NT2/D1 (cell line): ENCODE measurements at regions not wholly inside any gene's neighbourhood (a gene's known extent, or its start where the extent isn't known, plus 50 kb on each side); places are given as distances from the start of the nearest gene placed in this dataset.

ENCODE experiments used
- SUZ12 ChIP-seq: IDR thresholded peaks from 2 replicates; pipeline ENCODE4 v1.6.1; 2011; ENCODE audit not compliant: insufficient read length, insufficient read depth; ENCODE audit errors: extremely low read depth
- YY1 ChIP-seq: IDR thresholded peaks from 2 replicates; pipeline ENCODE4 v1.6.1; 2011; ENCODE audit not compliant: insufficient read length, insufficient read depth
- ZNF274 ChIP-seq: IDR thresholded peaks from 2 replicates; pipeline ENCODE4 v1.6.1; 2011; ENCODE audit warnings: mild to moderate bottlenecking, low read depth, low read length

GRCh38 chr4:153912301-153912700 lies 123.4 kb upstream of the SFRP2 start:
- TF ChIP-seq ZNF274 (no peak), SUZ12 (no peak), YY1 (no peak)
